Prostate gland (tissue), 2 donors: ENCODE measurements at regions not wholly inside any gene's neighbourhood (a gene's known extent, or its start where the extent isn't known, plus 50 kb on each side); places are given as distances from the start of the nearest gene placed in this dataset.

Experiments used
- DNase-seq: peaks from one replicate; pipeline ENCODE4 v3.0.0-alpha.2; 2019; ENCODE audit warnings: low spot score
- H3K27ac ChIP-seq, 2 donors: fragments of 200-600 bp; sonication (generic); 2 replicates each; pipeline ENCODE4 v1.5.1; 2017 to 2019
- H3K27me3 ChIP-seq: fragments of 200-600 bp; sonication (generic); replicated peaks from 2 replicates; pipeline ENCODE4 v1.5.1; 2019; ENCODE audit not compliant: insufficient read depth
- H3K36me3 ChIP-seq, 2 donors: fragments of 200-600 bp; sonication (generic); 1 replicate in 1 of 2; 2 replicates in 1 of 2; pipeline versions ENCODE4 v1.5.1 to v1.8.1; 2017 to 2019
- H3K4me1 ChIP-seq: fragments of 200-600 bp; sonication (generic); replicated peaks from 2 replicates; pipeline ENCODE4 v1.5.1; 2019
- H3K4me3 ChIP-seq, 2 donors: fragments of 200-600 bp; sonication (generic); 2 replicates each; pipeline ENCODE4 v1.5.1; 2017 to 2019
- H3K9me3 ChIP-seq: fragments of 200-600 bp; sonication (generic); 2 replicates; pipeline ENCODE4 v1.5.1; 2017
- POLR2A ChIP-seq: fragments of 450-650 bp; IDR thresholded peaks from one replicate; pipeline ENCODE4 v1.6.1; 2016; ENCODE audit warnings: antibody characterized with exemption, mild to moderate bottlenecking
- POLR2AphosphoS5 ChIP-seq: sonication (generic); formaldehyde crosslinking; IDR thresholded peaks from one replicate; pipeline ENCODE4 v1.6.1; 2017; ENCODE audit warnings: antibody characterized with exemption
- WGBS: methylation state at CpG from one replicate; pipeline ENCODE4 v1.1.5; 2018; 5-methylcytosine and 5-hydroxymethylcytosine counted together
- intact Hi-C: fragments of 100-400 bp; cut with DNase I; formaldehyde crosslinking; loops from one replicate; pipeline ENCODE4 v1.14.2; 2022
- TF ChIP-seq, protein P1 (sequence below), 4 experiments: fragments of 200-600 bp in 2 of 4; fragments of 450-650 bp in 2 of 4; sonication (generic) in 2 of 4; IDR thresholded peaks; 1 replicate in 3 of 4; 2 replicates in 1 of 4; pipeline ENCODE4 v1.5.1; 2016 to 2019; ENCODE audit warnings: antibody characterized with exemption in 4 of 4, mild to moderate bottlenecking in 2 of 4, moderate library complexity in 2 of 4

DNA sequence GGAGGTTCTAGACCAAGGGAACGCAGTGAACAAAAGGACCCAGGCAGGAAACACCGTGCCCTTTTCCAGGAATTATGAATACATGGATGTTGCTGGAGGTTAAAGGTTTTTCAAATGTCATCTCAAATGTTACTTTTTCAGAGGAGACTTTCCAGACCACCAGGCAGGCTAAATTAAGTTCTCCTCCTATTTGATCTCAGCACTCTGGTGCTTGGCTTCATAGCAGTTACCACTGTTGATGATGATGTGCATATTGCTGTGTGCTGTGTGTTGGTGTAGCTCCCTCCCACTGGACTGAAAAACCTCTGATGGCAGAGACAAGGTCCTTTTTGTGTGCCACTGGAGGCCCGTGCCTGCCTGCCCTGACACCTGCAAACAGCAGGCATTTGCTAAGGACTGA is 137.3 kb upstream of the PTPRM start:
- TF ChIP-seq POLR2A (no peak), POLR2AphosphoS5 (no peak)
- TF ChIP-seq, protein P1, sequence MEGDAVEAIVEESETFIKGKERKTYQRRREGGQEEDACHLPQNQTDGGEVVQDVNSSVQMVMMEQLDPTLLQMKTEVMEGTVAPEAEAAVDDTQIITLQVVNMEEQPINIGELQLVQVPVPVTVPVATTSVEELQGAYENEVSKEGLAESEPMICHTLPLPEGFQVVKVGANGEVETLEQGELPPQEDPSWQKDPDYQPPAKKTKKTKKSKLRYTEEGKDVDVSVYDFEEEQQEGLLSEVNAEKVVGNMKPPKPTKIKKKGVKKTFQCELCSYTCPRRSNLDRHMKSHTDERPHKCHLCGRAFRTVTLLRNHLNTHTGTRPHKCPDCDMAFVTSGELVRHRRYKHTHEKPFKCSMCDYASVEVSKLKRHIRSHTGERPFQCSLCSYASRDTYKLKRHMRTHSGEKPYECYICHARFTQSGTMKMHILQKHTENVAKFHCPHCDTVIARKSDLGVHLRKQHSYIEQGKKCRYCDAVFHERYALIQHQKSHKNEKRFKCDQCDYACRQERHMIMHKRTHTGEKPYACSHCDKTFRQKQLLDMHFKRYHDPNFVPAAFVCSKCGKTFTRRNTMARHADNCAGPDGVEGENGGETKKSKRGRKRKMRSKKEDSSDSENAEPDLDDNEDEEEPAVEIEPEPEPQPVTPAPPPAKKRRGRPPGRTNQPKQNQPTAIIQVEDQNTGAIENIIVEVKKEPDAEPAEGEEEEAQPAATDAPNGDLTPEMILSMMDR (IDR thresholded peaks at IDR 0.05), result no peak
- H3K4me1 ChIP-seq, result no peaks in the 10 kb centered on the region
- H3K27ac ChIP-seq, result no peak overlapping the region
- no peak for DNase-seq
- no peaks in the 10 kb centered on the region for H3K9me3 ChIP-seq
- H3K4me3 ChIP-seq, result no peak overlapping the region
- WGBS, result 81% methylated on average over 3 of the region's 3 CpGs
- H3K27me3 ChIP-seq, result no peaks in the 10 kb centered on the region
- H3K36me3 ChIP-seq, result no peaks in the 10 kb centered on the region
- intact Hi-C loops, result no loop called here

DNA sequence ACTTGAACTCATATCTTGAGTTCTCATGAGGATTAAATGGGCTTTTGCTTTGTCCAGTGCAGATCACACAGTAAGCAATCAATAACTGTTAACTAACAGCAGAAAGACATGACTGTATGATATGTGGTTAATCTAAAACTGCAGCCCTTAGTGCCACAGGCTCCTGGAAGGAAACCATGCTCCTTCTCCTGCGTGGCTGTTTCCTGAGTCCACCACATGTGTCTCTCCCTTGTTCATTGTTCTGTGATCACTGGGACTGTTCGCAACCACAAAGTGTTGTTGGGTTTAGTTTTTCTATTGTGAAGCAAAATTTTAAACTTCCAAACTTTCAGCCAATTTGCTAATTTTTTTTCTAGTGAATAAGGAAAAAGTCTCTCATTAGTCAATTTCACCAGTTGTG is 130.9 kb upstream of the PTPRM start:
- intact Hi-C loops, result no loop called here
- 74% methylated on average over 2 of the region's 2 CpGs for WGBS
- no peak for TF ChIP-seq POLR2AphosphoS5
- TF ChIP-seq, protein P1 (IDR thresholded peaks at IDR 0.05), result no peak

DNA sequence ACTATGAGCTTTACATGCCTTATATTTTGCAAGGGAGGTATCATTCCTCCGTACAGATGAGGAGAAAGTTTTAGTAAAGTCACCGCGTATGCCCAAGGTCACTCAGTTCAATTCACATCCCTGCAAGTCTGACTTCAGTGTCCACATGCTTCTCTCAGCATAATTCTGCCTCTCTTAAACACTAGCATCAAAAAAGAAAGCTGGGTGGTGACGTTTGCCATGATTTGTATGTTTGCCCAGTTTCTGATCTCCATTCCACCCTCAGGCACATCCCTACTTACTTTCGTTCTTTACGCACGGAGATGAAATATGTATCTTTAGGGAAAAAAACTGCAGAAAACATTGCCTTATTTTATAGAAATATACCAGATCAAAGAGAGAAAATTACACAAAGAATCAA is 129.2 kb upstream of the PTPRM start:
- H3K4me1 ChIP-seq, result no peaks in the 10 kb centered on the region
- H3K36me3 ChIP-seq, result no peaks in the 10 kb centered on the region
- no peak overlapping the region for H3K27ac ChIP-seq
- H3K27me3 ChIP-seq, result no peaks in the 10 kb centered on the region
- no peak overlapping the region for H3K4me3 ChIP-seq
- WGBS, result 67% methylated on average over 7 of the region's 7 CpGs
- intact Hi-C loops, result no loop called here
- H3K9me3 ChIP-seq, result no peaks in the 10 kb centered on the region
- DNase-seq, result no peak
- TF ChIP-seq, protein P1 (IDR thresholded peaks at IDR 0.05), result no peak
- no peak for TF ChIP-seq POLR2AphosphoS5
- TF ChIP-seq POLR2A, result no peak

More for the DNA sequence above, 130.9 kb upstream of the PTPRM start:
- no peaks in the 10 kb centered on the region for H3K36me3 ChIP-seq
- H3K27me3 ChIP-seq, result no peaks in the 10 kb centered on the region
- no peaks in the 10 kb centered on the region for H3K9me3 ChIP-seq
- H3K4me1 ChIP-seq, result no peaks in the 10 kb centered on the region
- no peak for DNase-seq
- no peak overlapping the region for H3K4me3 ChIP-seq
- no peak overlapping the region for H3K27ac ChIP-seq

DNA sequence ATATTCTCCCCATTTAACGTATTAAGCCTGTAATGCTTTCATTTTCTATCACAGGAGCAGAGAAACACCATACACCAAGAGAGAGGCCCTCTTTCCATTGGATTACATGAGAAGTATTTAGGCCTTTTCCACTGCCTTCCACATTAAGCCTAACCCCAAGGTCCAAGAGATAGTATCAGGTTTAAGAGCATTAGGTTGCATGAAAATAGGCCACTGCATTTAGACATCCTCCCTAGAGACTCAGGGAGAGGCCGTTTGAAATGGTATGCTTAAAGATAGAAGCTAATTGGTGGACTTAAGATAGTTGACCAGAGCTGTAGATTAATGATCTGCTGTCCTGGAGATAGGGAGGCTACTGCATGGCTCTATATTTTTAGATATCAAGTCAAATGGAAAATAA is 128.5 kb upstream of the PTPRM start:
- 64% methylated on average over 2 of the region's 2 CpGs for WGBS

DNA sequence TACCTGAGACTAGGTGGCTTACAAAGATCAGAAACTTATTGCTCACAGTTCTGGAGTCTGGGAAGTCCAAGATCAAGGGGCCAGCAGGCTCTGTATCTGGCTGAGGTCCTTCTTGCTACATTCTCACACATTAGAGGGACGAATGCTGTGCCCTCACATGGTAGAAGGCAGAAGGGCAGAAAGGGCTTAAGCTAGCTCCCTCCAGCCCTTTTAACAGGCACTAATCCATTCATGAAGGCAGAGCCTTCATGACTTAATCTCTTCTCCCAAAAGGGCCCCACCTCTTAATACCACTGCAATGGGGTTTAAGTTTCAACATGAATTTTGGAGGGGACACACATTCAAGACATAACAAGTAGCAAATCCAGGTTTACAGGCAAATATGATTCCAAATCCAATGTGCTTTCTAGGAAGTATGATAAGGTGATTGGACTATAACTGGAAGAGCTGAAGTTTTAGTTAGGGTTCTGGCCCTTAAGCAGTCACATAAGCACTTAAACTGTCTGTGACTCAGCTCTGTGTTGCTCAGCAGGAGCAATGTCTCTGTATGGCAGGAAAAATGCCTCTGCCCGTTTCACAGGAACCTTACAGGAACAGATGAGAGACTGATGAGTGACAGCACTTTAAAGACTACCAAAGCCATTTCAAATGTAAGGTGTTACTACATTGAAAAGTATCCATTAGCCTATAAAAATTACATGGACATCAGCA is 119.6 kb upstream of the PTPRM start:
- no peak for DNase-seq
- H3K27me3 ChIP-seq, result no peaks in the 10 kb centered on the region
- H3K9me3 ChIP-seq, result no peaks in the 10 kb centered on the region
- no peak overlapping the region for H3K4me3 ChIP-seq
- H3K4me1 ChIP-seq, result no peaks in the 10 kb centered on the region
- intact Hi-C loops, result no loop called here
- WGBS, result 68% methylated on average over 2 of the region's 2 CpGs
- TF ChIP-seq POLR2A, result no peak
- TF ChIP-seq, protein P1 (IDR thresholded peaks at IDR 0.05), result no peak
- no peak overlapping the region for H3K27ac ChIP-seq
- H3K36me3 ChIP-seq, result no peaks in the 10 kb centered on the region

More for the DNA sequence above, 128.5 kb upstream of the PTPRM start:
- H3K27ac ChIP-seq, result no peak overlapping the region
- H3K36me3 ChIP-seq, result no peaks in the 10 kb centered on the region
- TF ChIP-seq, protein P1 (IDR thresholded peaks at IDR 0.05), result no peak
- no peak for TF ChIP-seq POLR2AphosphoS5
- TF ChIP-seq POLR2A, result no peak
- no peak for DNase-seq
- no peaks in the 10 kb centered on the region for H3K9me3 ChIP-seq
- no peaks in the 10 kb centered on the region for H3K27me3 ChIP-seq
- no peak overlapping the region for H3K4me3 ChIP-seq
- intact Hi-C loops, result no loop called here
- no peaks in the 10 kb centered on the region for H3K4me1 ChIP-seq
